GM19452 (cell line): ENCODE measurements at regions not wholly inside any gene's neighbourhood (a gene's known extent, or its start where the extent isn't known, plus 50 kb on each side); places are given as distances from the start of the nearest gene placed in this dataset.
"Not testable (repeated sequence)": the region's sequence is repeated elsewhere in the genome, so short reads cannot be mapped to it uniquely, and the experiment has no call there.

Source experiments
- ATAC-seq: cut with Tn5 transposase; IDR thresholded peaks from one replicate; pipeline ENCODE4 v1.9.1; 2021; ENCODE audit not compliant: unreplicated experiment

DNA sequence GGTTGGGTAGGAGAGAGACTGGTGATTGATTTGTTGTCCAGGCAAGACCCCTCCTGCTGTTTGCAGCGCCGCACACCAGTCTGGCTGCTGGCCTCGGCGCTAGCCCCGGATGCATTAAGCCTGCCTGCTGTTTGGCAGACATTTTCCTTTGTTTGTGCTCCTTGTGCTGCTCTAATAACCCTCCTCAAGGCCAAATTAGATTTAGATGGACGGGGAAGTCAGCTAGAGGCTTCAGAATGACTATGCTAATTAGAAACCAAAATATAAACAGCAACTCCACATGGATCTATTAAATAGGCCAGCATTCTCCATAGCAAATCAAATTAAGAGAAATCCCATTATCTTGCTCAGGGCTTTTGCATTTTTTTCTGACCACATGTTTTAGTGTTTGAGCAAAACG, 445.2 kb downstream of the SQOR start:
- ATAC-seq: no peak

DNA sequence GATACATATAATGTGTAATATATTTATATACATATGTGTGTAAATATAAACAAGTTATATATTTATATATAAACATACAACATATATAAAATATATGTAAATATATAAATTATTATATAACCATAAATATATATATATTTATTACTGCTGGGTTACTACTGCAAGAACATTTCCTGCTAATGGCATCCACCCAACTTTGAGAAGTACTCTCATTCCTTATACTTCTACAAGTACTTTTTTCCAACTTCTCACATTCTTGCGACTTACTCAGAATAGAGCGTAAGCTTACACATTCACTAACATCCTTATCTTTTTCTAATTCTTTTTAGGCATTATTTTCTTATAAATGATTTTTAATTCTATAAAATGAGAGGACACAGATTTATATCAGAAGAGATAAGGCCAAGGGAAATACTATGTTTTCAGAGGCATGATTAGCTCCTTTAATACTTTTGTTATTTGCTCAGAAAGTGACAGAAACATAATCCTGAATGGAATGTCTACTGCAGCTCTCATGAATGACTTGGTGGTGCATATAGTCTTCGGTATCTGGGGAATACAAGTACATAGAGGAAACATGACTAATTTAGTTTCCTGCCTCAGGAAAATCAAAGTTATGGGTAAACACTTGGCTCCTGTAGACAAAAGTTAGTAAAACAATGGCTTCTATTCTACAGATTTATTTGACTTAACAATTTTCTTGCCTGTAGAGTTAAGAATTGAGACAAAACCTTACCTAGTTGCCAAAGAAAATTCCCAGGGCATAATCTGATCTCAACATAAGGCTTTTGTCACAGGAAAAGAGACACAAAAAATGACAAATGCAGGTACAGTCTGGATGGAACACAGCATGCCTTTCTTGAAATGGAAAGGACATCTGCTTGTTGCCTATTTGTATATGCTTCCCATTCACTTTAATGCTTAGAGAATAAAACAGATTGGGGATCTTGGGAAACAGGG, 453.9 kb downstream of the SQOR start:
- no peak for ATAC-seq

DNA sequence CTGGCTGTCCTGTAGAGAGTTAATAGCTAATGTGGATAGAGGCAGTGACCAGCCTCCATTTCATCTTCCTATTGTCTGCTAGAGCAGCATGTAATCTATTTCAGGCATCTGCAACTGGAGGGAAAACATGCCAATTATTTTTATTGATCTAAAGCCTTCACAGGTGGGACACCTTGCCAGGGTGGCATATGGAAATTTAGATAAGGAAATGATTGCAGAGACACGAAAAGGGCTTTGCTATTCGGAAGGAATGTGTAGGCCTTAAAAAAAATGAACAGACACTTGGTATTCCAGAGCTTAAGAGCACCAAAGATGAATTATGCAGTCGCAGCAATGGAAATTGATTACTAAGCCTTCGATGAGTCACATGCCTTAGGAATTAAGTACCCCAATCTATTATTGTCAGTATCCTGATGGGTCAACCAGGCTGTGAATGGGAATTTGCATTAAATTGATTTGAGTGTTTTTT, 454.7 kb downstream of the SQOR start:
- no peak for ATAC-seq

DNA sequence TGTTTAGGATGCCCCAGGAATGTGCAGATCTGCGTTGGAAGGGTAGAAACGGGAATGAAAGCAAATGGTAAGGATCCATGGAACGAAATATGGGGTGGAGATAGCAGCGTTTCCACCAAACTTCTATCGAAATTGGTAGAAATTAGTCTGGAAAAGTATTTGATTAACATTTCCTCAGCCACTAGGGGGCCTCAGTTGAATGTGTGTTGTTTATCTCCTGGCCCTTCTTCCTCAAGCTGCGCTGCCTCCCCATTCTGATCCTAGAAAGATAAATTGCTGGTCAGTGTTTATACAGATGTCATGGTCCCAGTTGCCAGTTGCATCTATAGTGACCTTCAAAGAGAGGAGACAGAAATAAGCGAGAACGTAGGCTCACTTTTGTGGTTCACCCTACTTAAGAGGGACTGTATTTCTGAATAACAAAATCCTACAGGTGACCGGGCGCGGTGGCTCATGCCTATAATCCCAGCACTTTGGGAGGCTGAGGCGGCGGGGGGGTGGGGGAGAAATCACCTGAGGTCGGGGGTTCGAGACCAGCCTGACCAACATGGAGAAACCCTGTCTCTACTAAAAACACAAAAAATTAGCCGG, 457.1 kb downstream of the SQOR start:
- no peak for ATAC-seq

DNA sequence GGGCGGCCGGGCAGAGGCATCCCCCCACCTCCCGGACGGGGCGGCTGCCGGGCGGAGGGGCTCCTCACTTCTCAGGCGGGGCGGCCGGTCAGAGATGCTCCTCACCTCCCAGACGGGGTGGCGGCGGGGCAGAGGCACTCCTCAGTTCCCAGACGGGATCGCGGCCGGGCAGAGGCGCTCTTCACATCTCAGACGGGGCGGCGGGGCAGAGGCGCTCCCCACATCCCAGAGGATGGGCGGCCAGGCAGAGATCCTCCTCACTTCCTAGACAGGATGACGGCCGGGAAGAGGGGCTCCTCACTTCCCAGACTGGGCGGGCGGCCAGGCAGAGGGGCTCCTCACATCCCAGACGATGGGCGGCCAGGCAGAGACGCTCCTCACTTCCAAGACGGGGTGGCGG, 463.2 kb downstream of the SQOR start:
- not testable (repeated sequence) for ATAC-seq

DNA sequence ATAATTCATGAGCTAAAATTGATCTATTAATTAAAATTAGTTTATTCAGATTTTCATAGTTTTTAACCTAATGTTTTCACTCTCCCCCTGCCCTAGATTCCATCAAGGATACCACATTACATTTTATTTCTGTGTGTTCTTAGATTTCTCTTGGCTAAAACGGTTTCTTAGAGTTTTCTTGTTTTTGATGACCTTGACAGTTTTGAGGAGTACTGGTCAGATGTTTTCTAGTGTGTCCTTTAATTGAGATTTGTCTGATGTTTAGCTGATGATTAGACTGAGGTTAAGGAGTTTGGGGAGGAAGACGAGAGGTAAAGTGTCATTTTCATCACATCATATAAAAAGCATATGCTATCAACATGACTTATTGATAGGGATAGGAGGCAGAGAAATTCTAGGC, 475.9 kb downstream of the SQOR start:
- no peak for ATAC-seq

DNA sequence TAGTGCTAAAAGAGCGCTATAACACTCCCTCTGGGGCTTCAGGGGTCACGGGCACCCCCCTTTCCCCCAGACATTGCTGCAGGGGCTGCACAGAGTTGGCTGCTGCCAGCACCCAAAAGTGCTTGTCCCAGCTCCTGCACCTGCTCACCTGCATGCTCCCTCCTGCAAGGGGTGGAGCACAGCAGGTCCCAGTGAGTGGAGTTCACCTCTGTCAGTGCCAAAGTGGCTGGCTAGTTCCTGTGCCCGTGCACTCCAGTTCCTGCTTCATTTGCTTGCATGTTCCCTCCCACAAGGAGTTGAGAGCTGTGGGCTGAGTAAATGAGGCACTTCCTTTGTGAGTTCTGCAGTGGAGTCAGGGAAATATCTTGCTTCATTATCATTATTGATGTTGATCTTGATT, 476.9 kb downstream of the SQOR start:
- no peak for ATAC-seq

DNA sequence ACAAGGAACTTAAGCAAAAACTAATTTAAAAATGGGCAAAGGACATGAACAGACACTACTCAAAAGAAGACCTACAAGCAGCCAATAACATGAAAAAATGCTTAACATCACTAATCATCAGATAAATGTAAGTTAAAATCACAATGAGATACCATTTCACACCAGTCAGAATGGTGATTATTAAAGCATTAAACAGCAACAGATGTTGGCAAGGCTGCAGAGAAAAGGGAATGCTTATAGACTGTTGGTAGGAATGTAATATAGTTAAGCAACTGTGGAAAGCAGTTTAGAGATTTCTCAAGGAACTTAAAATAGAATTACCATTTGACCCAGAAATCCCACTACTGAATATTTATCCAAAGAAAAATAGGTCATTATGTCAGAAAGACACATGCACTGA, 482.2 kb downstream of the SQOR start:
- no peak for ATAC-seq

DNA sequence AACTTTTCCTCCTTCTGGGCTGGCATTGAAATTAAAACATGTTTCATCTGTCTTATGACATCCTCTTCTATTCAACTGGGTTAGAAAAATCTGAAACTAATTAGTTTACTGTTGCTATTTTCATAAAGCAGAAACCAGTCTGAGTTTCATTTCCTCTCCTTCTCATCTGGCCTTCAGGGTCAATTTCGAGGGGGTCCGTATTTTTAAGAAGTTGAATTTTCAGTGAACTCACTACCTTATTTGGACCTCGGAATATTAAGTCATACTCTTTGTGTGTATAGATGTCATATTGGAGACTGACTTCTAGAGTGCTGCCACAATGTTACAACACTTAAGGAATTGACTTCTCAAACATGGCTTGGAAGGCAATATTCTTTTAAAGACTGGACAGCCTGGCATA, 485.9 kb downstream of the SQOR start:
- no peak for ATAC-seq

DNA sequence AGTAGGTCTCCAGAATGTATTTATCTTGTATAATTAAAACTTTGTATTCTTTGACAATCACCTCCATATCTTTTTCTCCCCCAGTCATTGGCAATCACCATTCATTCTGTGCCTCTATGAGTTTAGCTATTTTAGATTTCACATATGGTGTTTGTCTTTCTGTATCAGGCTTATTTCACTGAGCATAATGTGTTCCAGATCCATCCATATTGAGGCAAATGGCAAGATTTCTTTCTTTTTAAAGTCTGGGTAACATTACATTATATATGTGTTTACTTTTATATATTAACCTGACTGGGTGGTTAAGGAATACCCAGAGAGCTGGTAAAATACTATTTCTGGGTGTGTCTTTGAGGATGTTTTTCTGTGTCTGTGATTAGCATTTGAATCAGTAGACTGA, 486.6 kb downstream of the SQOR start:
- no peak for ATAC-seq

DNA sequence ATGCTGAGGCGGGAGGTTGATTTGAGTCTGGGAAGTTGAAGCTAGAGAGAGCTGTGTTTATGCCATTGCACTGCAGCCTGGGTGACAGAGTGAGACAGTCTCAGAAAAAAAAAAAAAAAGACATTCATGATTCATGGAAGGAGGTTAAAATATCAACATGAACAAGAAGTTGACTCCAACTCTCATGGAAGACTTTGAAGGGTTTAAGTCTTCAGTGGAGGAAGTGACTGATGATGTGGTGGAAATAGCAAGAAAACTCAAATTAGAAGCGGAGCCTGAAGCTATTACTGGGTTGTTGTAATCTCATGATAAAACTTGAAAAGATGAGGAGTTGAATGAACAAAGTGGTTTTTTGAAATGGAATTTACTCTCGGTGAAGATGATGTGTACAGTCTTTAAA, 491.8 kb downstream of the SQOR start:
- ATAC-seq: no peak

DNA sequence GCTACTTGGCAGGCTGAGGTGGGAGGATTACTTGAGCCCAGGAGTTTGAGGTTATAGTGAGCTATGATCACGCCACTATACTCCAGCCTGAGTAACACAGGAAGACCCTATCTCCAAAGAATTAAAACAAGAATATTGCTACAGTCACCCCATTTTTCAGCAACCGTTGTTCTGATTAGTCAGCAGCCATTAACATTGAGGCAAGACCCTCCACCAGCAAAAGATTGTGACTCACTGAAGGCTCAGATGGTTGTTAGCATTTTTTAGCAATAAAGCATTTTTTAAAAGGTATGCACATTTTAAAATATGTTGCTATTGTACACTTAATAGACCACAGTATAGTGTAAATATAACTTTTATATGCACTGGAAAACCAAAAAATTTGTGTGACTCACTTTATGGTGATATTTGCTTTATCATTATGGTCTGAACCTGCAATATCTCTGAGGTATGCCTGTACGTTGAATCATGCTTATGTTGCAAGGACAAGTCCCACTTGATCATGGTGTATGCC, 492.6 kb downstream of the SQOR start:
- no peak for ATAC-seq

DNA sequence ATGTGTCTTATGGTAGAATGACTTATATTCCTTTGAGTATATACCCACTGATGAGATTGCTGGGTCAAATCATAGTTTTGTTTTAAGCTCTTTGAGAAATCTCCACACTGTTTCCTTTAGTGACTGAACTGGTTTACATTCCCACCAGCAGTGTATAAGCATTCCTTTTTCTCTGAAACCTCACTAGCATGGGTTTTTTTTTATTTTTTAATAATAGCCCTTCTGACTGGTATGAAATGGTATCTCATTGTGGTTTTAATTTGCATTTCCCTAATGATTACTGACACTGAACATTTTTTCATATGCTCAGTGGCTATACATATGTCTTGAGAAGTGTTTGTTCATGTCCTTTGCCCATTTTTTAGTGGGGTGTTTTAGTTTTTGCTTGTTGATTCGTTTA, 494.3 kb downstream of the SQOR start:
- ATAC-seq: no peak

DNA sequence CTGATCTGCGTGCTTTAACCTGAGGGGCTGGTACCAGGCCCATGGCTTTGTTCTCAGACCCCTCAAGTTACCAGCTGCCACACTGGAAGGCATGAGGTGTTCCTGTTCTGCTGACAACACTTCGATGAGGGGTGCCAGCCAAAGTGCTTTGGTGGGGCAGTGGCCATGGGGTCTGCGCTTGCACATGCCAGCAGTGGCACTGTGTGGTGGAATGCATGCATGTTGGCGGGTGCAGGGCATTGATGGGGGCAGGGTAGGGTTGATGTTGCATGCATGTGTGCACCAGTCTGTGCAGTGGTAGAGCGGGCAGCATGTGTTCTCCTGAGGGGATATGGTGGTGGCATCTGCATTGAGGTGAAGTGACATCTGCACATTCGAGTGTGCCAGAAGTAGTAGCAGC, 497.0 kb downstream of the SQOR start:
- ATAC-seq: no peak

DNA sequence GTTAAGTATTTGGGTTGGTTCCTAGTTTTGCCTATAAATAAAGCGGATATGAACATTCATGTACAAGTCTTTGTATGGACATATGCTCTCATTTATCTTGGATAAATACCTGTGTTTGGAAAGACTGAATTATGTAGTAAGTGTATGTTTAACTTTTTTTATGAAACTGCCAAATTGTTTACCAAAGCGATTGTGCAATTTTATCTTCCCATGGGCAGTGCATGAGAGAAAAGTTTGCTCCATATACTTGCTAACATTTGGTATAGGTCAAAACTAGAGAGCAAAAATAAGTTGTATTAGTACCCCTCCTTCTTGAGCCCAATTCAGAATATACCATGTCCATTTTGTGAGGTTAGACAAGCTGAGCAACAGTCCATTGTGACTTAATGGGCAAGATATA, 502.6 kb downstream of the SQOR start:
- no peak for ATAC-seq

DNA sequence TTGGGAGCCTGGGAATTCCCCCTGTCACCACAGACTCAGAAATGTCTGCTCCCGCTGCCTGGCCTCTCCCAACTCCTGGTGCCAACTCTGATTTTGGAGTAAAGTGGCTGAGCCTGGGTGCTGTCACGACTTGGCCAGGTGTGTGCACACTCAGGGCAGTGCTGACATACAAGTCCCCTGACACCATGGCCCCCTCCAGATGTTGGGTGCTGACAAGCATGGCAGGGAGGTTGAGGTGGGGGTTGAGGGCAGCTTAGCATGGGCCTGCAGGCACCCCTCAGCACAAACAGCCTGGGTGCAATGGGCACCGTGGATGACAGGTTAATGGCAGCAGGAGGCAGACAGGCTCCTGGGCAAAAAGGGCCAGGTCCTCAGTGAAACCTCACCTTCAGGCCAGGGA, 511.2 kb downstream of the SQOR start:
- no peak for ATAC-seq

DNA sequence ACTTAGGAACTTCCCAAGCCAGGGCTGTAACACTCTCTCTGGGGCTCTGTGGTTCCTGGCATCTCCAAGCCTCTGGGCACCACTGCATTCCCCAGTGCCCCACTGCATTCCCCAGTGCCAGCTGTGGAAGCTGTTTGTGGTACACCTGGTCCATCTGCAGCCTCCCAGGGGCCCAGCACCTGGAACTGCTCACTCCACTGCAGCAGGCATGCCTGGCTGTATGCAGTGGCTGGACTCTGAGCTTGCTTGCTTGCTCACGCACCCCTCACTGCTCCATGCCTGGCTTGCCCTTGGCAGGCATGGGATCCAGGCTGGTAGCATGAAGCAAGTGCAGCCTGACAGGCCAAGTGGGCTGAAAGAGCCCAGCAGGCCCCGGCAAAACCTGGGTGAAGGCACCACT, 512.1 kb downstream of the SQOR start:
- no peak for ATAC-seq

DNA sequence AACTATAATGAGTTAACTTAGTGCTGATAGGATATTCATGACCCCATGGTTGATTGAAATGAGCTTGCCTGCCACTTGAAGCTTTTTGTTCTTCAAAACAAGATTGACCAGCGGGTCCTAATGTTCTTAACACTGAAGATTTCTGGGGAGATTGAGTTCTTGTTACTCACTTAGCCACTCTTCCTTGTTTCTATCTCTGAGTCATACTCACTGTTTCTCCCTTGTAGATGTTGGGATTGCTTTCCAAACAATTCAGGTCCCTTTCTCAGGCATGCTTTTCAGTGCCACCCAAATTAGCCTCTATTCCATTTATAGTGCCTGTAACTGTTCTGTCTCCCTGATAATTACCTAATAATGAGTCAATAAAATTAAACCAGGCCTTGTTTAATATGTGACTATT, 517.0 kb downstream of the SQOR start:
- no peak for ATAC-seq

DNA sequence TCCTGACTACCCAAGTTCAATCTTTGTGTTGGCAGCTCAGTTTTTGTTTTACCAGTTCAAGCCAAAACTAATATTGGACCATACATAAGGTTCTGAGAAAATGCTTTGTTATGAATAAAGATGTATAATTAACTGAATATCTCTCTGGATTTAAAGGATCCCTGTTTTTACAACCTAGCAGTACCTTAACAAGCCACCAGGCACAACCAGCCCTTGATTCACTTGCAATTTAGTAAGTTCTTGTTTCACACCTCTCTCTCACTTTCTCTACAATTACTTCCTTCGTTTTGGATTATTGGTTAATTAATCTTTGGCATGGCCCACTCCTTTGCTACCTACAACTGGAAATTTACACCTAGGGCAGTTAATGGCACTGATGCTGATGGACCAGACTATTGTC, 531.9 kb downstream of the SQOR start:
- no peak for ATAC-seq

DNA sequence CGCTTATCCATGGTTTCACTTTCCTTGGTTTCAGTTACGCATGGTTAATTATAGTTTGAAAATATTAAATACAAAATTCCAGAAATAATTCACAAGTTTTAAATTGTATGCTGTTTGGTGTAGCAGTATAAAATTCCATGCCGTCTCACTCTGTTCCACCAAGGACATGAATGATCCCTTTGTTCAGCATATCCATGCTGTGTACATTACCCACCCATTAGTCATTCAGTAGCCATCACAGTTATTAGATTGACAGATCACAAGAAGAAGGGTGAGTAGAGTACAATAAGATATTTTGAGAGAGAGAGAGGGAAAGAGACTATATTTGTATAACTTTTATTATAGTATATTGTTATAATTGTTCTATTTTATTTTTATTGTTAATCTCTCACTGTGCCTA, 535.5 kb downstream of the SQOR start:
- no peak for ATAC-seq

DNA sequence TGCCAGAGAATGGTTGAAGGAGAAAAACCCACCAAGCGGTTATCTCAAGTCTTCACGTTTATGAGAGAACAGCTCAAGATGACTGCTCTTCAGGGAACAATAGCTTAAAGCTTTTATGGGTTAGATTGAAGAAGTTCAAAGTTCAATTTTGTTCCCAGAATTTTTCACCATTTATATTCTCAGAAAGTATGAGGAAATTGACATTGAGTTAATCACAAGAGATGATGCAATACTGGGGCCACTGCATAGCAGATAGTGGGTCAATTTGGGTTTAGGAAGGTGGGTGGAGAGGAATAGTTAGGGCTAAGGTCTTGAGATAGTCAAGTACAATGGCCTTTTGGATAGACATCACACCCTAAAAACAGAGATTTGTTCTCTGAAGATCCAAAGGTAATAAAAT, 539.3 kb downstream of the SQOR start:
- ATAC-seq: no peak

DNA sequence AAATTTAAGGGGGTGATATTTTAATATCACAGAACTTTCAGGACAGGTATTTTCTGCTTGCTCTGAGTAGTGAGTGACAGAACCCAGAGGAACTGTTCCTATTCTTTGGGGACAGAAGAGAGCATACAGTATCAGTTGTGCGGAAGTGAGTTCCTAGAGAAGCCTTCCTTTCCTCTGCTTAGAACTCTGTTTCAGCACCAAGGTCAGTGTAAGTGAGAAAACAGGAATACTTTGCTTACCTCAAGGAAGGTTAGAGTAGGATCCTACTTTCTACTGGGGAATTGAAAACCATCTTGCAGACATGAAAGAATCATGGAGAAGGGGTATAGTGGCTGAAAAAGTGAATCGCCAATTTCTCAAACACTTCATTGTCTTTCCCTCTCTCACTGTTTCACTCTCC, 542.4 kb downstream of the SQOR start:
- ATAC-seq: no peak
